NK-92 treated with Interleukin-12 subunit alpha and Interleukin-12 subunit beta, amount 100 ng/mL, for 24 hours (cell line): ENCODE measurements at regions not wholly inside any gene's neighbourhood (a gene's known extent, or its start where the extent isn't known, plus 50 kb on each side); places are given as distances from the start of the nearest gene placed in this dataset.
A peak's percentile ranks its signal among the peaks of the same experiment; 100 is the strongest.

Experiments
- DNase-seq: peaks from one replicate; lab custom pipeline; 2025; lab: John Stamatoyannopoulos, UW

GRCh38 chrX:15983034-15983433 is 128.4 kb upstream of the AP1S2 start:
- DNase-seq = no peak

- DNase-seq = no peak
These were observed 123.0 kb upstream of the AP1S2 start for GRCh38 chrX:15977644-15978043.

GRCh38 chrX:15976396-15976795 is 121.8 kb upstream of the AP1S2 start:
- no peak for DNase-seq

- no peak for DNase-seq
These were observed 119.3 kb upstream of the AP1S2 start for GRCh38 chrX:15973946-15974345.

GRCh38 chrX:15973299-15973698 is 118.7 kb upstream of the AP1S2 start:
- peak; percentile 1 for DNase-seq

GRCh38 chrX:15971696-15972095 is 117.1 kb upstream of the AP1S2 start:
- no peak for DNase-seq

- DNase-seq = no peak
These were observed 109.2 kb upstream of the AP1S2 start for GRCh38 chrX:15963858-15964257.

GRCh38 chrX:15960237-15960636 is 105.6 kb upstream of the AP1S2 start:
- DNase-seq = no peak

- DNase-seq = no peak
These were observed 102.1 kb upstream of the AP1S2 start for GRCh38 chrX:15956681-15957080.

- no peak for DNase-seq
These were observed 99.2 kb upstream of the AP1S2 start for GRCh38 chrX:15953801-15954200.

- no peak for DNase-seq
These were observed 97.6 kb upstream of the AP1S2 start for GRCh38 chrX:15952212-15952611.

GRCh38 chrX:15948318-15948660 is 93.7 kb upstream of the AP1S2 start:
- no peak for DNase-seq

- no peak for DNase-seq
These were observed 93.2 kb upstream of the AP1S2 start for GRCh38 chrX:15947648-15948317.

- DNase-seq = no peak
These were observed 92.4 kb upstream of the AP1S2 start for GRCh38 chrX:15946783-15947580.

- DNase-seq = no peak
These were observed 88.8 kb upstream of the AP1S2 start for GRCh38 chrX:15943391-15943790.

- DNase-seq = no peak
These were observed 87.7 kb upstream of the AP1S2 start for GRCh38 chrX:15942307-15942706.

GRCh38 chrX:15939737-15940136 is 85.1 kb upstream of the AP1S2 start:
- no peak for DNase-seq

- DNase-seq = no peak
These were observed 83.5 kb upstream of the AP1S2 start for GRCh38 chrX:15938072-15938471.

GRCh38 chrX:15931362-15931761 is 76.7 kb upstream of the AP1S2 start:
- no peak for DNase-seq

- no peak for DNase-seq
These were observed 76.0 kb upstream of the AP1S2 start for GRCh38 chrX:15930585-15930984.

GRCh38 chrX:15929194-15929593 is 74.6 kb upstream of the AP1S2 start:
- no peak for DNase-seq

- no peak for DNase-seq
These were observed 72.0 kb upstream of the AP1S2 start for GRCh38 chrX:15926622-15927021.

GRCh38 chrX:15918003-15918402 is 63.4 kb upstream of the AP1S2 start:
- DNase-seq = no peak

- DNase-seq = no peak
These were observed 62.1 kb upstream of the AP1S2 start for GRCh38 chrX:15916704-15917084.
